ENCODE measurements at regions not wholly inside any gene's neighbourhood (a gene's known extent, or its start where the extent isn't known, plus 50 kb on each side); places are given as distances from the start of the nearest gene placed in this dataset.

- no peak for DNase-seq
These were observed 144.9 kb upstream of the CDH6 start for GRCh38 chr5:31048282-31049270.

GRCh38 chr5:31047621-31048020 lies 145.9 kb upstream of the CDH6 start:
- no peak for DNase-seq

DNA sequence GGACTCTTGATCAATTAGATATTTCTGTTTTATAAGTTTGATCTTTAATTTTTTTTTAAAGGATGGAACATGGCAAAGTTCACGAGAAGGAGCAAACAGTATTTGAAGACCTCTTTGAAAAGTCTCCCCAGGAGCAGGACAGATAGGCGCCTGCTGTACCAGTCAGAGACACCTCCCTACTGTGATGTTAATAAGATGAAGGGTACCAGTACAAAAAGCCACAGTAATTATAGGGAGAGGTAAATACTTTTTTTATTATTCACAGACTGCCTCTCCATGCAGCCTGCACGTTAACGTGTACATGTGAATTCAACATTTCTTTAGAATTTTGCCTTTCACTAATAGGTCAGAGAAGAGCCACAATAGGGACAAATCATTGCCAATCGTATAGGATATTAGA lies 146.5 kb upstream of the CDH6 start:
- DNase-seq, result no peak

GRCh38 chr5:31036411-31036810 lies 157.1 kb upstream of the CDH6 start:
- DNase-seq, result no peak

DNA sequence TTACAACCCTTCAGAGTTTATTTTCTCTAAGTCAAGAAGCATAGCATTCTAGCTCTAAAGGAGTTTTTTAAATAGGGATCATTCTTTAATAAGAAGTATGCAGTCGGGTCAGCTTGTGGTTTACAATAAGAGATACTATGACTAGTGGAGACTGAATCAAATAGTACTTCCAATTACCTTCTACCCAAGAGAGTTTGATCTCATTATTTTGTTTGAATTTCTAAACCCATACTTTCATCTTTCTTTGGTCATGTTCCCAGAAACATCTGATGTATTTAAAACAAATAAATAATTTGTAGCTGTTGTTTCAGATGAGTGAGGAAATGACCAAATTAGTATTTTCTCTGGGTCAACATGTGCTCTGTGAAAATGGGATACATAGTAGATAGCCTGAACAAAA lies 160.2 kb upstream of the CDH6 start:
- no peak for DNase-seq

DNA sequence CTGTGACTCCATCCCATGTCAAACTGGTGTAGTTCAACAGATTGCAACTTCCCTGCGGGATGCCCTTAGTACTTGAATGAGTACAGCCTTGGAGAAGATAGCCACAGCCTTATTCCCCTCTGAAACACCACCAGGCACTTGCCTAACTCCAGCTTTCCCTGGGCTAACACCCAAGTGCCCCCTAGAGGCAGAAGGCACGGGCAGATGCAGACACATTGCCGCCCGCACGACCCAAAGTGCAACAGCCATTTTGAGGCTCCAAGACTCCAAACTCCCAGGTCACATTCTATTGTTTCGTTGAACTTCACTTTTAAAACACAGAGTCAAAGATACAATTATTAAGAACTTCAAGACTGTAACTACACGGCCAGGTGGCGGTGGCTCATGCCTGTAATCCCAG lies 163.6 kb upstream of the CDH6 start:
- no peak for DNase-seq

DNA sequence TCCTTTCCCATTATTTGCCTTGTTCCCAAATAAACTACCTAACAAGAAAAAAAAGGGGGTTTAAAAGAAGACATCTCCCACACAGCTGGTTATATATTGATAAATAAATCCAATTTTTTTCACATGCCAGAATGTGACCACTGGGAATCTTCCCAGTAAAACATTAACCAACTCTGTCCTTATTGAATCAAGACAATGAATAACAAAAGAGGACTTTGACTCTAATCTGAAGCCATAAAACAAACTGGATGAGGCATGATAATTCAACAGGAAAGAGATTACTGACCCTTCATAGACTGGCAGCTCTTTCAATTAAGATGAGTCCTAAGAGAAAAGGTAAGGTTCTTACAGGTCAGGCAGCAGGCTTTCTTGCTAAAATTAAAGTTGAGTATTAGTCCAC lies 165.8 kb upstream of the CDH6 start:
- DNase-seq, result no peak

- DNase-seq, result no peak
These were observed 170.4 kb upstream of the CDH6 start for GRCh38 chr5:31023105-31023504.

GRCh38 chr5:31021181-31021624 lies 172.3 kb upstream of the CDH6 start:
- no peak for DNase-seq

GRCh38 chr5:31008231-31008630 lies 185.3 kb upstream of the CDH6 start:
- no peak for DNase-seq

DNA sequence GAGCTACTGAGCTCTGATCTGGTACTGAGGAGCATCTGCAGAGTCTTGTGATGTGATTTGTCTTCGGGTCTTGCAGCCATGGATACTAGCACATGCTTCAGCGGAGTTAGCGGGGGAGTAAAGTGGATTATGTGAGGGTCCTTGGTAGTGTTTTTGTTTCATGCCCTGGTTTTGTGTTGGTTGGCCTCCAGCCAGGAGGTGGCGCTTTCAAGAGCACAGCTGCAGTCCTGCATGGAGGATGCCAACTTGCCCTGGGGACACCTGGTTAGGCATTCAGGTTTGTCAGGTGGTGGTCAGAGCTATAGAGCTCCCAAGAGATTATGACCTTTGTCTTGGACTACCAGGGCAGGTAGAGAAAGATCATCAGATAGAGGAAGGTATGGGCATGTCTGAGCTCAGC lies 185.8 kb upstream of the CDH6 start:
- DNase-seq, result no peak

- no peak for DNase-seq
These were observed 193.2 kb upstream of the CDH6 start for GRCh38 chr5:31000287-31000686.

DNA sequence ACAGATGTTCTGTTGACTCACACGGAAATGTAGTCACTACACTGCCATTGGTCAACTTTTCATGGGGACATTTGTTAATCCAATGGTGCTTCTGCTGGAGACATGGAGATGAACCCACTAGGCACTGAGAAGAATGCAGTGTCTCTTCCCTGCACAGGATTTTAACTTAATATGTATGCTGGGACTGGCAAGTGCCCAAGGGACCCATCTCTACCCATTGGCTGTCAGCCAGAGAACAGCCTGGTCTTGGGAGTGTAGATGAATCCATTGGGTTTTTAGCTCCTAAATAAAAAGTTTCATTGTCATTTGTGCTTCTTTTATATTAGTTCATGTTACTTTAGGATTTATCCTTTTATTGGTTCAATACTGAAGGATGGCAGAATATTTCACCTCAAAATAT lies 195.8 kb upstream of the CDH6 start:
- no peak for DNase-seq

DNA sequence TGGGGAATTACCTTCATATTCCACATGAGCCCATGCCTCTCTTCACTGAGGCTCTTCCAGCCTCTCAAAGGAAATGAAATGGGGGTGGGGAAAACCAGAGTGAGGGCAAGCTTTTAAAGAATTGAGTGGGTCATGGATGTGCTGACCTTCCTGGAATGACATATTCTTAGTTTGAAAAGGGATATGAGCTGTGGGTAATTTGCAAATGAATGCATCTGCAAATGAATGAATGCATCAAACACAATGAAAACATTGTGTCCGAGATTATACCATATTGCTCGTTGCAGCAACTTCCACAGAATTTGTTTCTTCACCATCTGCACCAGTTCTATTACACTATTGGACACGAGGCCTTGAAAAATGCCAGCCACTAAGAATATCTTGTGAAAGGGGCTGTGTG lies 198.6 kb upstream of the CDH6 start:
- no peak for DNase-seq

DNA sequence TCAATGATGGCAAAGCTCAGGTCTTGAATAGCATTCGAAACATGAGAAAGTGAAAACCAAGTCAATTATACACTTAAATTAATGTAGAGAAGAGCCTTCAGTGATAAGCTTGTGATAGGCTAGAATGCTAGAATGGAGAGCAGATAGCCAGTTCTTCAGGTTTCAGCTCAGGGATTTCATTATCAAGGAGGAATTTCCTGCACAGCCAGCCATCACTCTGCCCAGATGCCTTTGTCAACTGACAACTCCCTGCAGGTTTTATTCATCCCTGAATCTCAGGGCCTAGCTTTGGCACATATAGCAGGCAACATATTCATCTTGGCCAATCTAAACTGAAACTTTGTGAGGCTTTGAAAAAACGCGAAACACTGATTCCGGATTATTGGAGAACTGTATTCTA lies 199.3 kb upstream of the CDH6 start:
- no peak for DNase-seq

- DNase-seq, result no peak
These were observed 202.0 kb upstream of the CDH6 start for GRCh38 chr5:30991462-30991861.

DNA sequence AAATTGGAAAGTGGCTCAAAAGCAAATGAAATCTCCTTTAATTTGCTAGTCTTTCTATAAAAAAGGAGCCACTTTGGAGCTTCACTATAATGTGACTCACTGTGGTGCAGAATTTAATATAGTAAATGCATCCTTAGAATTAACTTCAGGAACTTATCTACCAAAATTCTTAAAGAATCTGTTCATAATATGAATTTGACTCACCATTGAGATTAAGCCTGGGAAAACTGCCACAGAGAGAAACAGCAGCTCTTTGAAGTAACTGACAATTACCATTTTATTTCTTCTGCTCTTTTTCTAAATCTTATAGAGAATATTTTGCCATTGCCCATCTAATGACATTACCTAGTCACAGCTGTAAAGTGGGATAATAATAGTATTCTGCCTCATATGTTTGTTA lies 211.9 kb upstream of the CDH6 start:
- no peak for DNase-seq

GRCh38 chr5:30968971-30969370 lies 224.5 kb upstream of the CDH6 start:
- no peak for DNase-seq

- no peak for DNase-seq
These were observed 233.4 kb upstream of the CDH6 start for GRCh38 chr5:30960036-30960435.

DNA sequence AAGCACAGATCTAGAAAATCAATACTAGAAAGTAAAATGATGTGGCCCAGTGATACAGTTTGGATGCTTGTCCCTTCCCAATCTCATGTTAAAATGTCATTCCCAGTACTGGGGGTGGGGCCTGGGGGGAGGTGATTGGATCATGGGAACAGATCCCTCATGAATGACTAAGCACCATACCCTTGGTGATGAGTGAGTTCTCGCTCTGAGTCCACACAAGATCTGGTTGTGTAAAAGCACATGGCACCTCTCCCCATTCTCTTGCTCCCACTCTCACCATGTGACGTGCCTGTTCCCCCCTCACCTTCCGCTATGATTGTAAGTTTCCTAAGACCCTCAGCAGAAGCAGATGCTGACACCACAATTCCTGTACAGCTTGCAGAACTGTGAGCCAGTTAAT lies 234.2 kb upstream of the CDH6 start:
- no peak for DNase-seq

- DNase-seq, result no peak
These were observed 235.9 kb upstream of the CDH6 start for GRCh38 chr5:30957591-30957990.

DNA sequence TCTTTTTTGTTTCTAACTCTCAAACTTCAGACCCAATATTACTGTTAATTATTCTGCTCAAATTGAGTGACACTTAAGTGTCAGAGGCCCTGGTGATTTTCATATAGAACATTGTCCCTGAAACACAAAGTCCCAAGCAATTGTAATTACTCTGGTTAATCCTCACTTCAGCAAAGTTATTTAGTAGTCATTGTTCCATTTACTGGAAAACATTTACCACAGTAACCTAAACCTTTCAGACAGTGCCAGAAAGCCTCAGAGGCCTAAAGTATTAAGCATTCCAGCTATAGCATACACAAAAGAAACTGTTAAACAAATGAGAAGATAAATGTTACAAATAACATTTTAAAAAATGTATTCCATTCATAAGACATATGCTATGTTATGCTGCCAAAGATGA lies 237.2 kb upstream of the CDH6 start:
- no peak for DNase-seq

GRCh38 chr5:30937070-30937469 lies 256.4 kb upstream of the CDH6 start:
- no peak for DNase-seq

DNA sequence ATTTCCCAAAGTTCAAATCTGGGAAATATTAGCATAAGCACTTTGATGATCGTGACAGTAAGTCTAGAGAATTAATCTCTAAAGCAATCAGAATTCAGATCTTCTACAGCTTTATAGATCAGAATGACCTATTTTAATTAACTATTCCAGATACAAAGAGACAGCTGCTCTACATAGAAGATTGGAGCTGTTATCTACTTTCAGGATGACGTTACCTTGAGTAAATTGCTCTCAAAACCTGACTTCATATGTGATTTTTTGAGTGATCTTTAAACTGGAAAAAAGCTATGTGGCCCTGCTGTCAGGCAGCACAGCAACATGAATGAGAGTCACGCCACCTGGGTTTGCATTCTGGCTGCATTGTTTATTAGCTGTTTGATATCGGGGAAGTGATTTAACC lies 259.9 kb upstream of the CDH6 start:
- no peak for DNase-seq
